Prostate gland (tissue), 2 donors: ENCODE measurements at regions not wholly inside any gene's neighbourhood (a gene's known extent, or its start where the extent isn't known, plus 50 kb on each side); places are given as distances from the start of the nearest gene placed in this dataset.

Source experiments
- POLR2A ChIP-seq: fragments of 450-650 bp; IDR thresholded peaks from one replicate; pipeline ENCODE4 v1.6.1; 2016; ENCODE audit warnings: antibody characterized with exemption, mild to moderate bottlenecking
- TF ChIP-seq, protein P1 (sequence below), 4 experiments: fragments of 200-600 bp in 2 of 4; fragments of 450-650 bp in 2 of 4; sonication (generic) in 2 of 4; IDR thresholded peaks; 1 replicate in 3 of 4; 2 replicates in 1 of 4; pipeline ENCODE4 v1.5.1; 2016 to 2019; ENCODE audit warnings: antibody characterized with exemption in 4 of 4, mild to moderate bottlenecking in 2 of 4, moderate library complexity in 2 of 4

DNA sequence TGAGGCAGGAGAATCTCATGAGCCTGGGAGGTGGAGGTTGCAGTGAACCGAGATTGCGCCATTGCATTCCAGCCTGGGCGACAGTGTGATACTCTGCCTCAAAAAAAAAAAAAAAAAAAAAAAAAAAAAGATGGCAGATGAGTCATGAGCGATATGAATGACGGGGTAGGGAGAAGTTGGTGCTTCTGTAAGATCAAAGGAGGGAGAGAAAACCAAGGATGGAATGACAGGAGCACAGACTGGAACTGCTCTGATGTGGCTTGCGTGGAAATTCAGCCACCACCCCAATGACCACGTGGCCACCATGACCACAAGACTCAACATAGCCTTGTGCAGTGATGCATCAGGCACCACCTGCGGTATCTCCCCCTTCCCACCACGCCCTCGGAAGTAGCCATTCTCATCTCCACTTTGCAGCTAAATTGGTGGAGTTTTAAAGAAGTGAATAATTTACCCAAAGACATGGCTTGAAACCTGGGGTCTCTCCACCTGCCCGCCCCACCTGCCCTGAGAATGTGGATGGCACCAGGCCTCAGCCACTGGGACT is 96.0 kb downstream of the ACKR3 start:
- TF ChIP-seq, protein P1, sequence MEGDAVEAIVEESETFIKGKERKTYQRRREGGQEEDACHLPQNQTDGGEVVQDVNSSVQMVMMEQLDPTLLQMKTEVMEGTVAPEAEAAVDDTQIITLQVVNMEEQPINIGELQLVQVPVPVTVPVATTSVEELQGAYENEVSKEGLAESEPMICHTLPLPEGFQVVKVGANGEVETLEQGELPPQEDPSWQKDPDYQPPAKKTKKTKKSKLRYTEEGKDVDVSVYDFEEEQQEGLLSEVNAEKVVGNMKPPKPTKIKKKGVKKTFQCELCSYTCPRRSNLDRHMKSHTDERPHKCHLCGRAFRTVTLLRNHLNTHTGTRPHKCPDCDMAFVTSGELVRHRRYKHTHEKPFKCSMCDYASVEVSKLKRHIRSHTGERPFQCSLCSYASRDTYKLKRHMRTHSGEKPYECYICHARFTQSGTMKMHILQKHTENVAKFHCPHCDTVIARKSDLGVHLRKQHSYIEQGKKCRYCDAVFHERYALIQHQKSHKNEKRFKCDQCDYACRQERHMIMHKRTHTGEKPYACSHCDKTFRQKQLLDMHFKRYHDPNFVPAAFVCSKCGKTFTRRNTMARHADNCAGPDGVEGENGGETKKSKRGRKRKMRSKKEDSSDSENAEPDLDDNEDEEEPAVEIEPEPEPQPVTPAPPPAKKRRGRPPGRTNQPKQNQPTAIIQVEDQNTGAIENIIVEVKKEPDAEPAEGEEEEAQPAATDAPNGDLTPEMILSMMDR (IDR thresholded peaks at IDR 0.05), result no peak
- no peak for TF ChIP-seq POLR2A
